Upper lobe of right lung (tissue), 1 donor: ENCODE measurements at regions not wholly inside any gene's neighbourhood (a gene's known extent, or its start where the extent isn't known, plus 50 kb on each side); places are given as distances from the start of the nearest gene placed in this dataset.

Experiments used
- ATAC-seq: fragments of 200-7000 bp; cut with Tn5 transposase; one replicate; pipeline ENCODE4 v1.9.1; 2020; ENCODE audit warnings: mild to moderate bottlenecking, moderate library complexity
- DNase-seq: peaks from one replicate; pipeline ENCODE4 v3.0.0-alpha.2; 2020
- H3K27ac ChIP-seq: fragments of 200-600 bp; one replicate; pipeline ENCODE4 v1.8.0; 2022
- H3K27me3 ChIP-seq: fragments of 200-600 bp; one replicate; pipeline ENCODE4 v1.8.0; 2022; ENCODE audit warnings: mild to moderate bottlenecking
- H3K36me3 ChIP-seq: fragments of 200-600 bp; one replicate; pipeline ENCODE4 v1.8.0; 2022
- H3K4me1 ChIP-seq: fragments of 200-600 bp; one replicate; pipeline ENCODE4 v1.8.0; 2022
- H3K4me3 ChIP-seq: fragments of 200-600 bp; one replicate; pipeline ENCODE4 v1.8.0; 2022; ENCODE audit warnings: mild to moderate bottlenecking
- H3K9me3 ChIP-seq: fragments of 200-600 bp; one replicate; pipeline ENCODE4 v1.8.0; 2022
- CTCF ChIP-seq: fragments of 200-600 bp; IDR thresholded peaks from one replicate; pipeline ENCODE4 v1.8.0; 2022; ENCODE audit warnings: antibody characterized with exemption
- intact Hi-C: fragments of 100-400 bp; cut with DNase I; formaldehyde crosslinking; loops from one replicate; pipeline ENCODE4 v1.11.0; 2022
- donor health status: DM: no; HTN: yes; CAD: no; lungs with severe emphysema.

- H3K27ac ChIP-seq, result no peak overlapping the region
- no peaks in the 10 kb centered on the region for H3K36me3 ChIP-seq
- no peak for DNase-seq
- ATAC-seq, result no peak
- no peaks in the 10 kb centered on the region for H3K9me3 ChIP-seq
- no peak for TF ChIP-seq CTCF
- H3K4me3 ChIP-seq, result no peak overlapping the region
- no peaks in the 10 kb centered on the region for H3K27me3 ChIP-seq
- intact Hi-C loops, result no loop called here
- no peaks in the 10 kb centered on the region for H3K4me1 ChIP-seq
These were observed 78.8 kb downstream of the RPS12 start for GRCh38 chr6:132892929-132893771.

GRCh38 chr6:132893772-132894490 lies 79.6 kb downstream of the RPS12 start:
- no peaks in the 10 kb centered on the region for H3K36me3 ChIP-seq
- H3K4me3 ChIP-seq, result no peak overlapping the region
- TF ChIP-seq CTCF, result no peak
- ATAC-seq (no peak), DNase-seq (no peak)
- no peak overlapping the region for H3K27ac ChIP-seq
- H3K9me3 ChIP-seq, result no peaks in the 10 kb centered on the region
- intact Hi-C loops, result no loop called here
- H3K27me3 ChIP-seq, result no peaks in the 10 kb centered on the region
- H3K4me1 ChIP-seq, result no peaks in the 10 kb centered on the region

- no peak for DNase-seq
- intact Hi-C loops, result no loop called here
- Histone ChIP-seq H3K4me3 (no peak overlapping the region), H3K9me3 (no peaks in the 10 kb centered on the region), H3K36me3 (no peaks in the 10 kb centered on the region), H3K27me3 (no peaks in the 10 kb centered on the region), H3K4me1 (no peaks in the 10 kb centered on the region), H3K27ac (no peak overlapping the region)
- no peak for ATAC-seq
- no peak for TF ChIP-seq CTCF
These were observed 84.0 kb downstream of the RPS12 start for GRCh38 chr6:132898376-132898775.

- H3K27ac ChIP-seq, result no peak overlapping the region
- TF ChIP-seq CTCF, result no peak
- H3K4me1 ChIP-seq, result no peaks in the 10 kb centered on the region
- no peaks in the 10 kb centered on the region for H3K9me3 ChIP-seq
- intact Hi-C loops, result no loop called here
- ATAC-seq, result no peak
- H3K36me3 ChIP-seq, result no peaks in the 10 kb centered on the region
- H3K27me3 ChIP-seq, result no peaks in the 10 kb centered on the region
- DNase-seq, result no peak
- H3K4me3 ChIP-seq, result no peak overlapping the region
These were observed 86.5 kb downstream of the RPS12 start for GRCh38 chr6:132900849-132901248.

- H3K9me3 ChIP-seq, result no peaks in the 10 kb centered on the region
- DNase-seq (no peak), ATAC-seq (no peak)
- H3K36me3 ChIP-seq, result no peaks in the 10 kb centered on the region
- H3K27ac ChIP-seq, result no peak overlapping the region
- intact Hi-C loops, result no loop called here
- H3K4me3 ChIP-seq, result no peak overlapping the region
- TF ChIP-seq CTCF, result no peak
- H3K4me1 ChIP-seq, result no peaks in the 10 kb centered on the region
- H3K27me3 ChIP-seq, result no peaks in the 10 kb centered on the region
These were observed 88.5 kb downstream of the RPS12 start for GRCh38 chr6:132902901-132903300.
